GM23338 (cell line): ENCODE measurements at regions not wholly inside any gene's neighbourhood (a gene's known extent, or its start where the extent isn't known, plus 50 kb on each side); places are given as distances from the start of the nearest gene placed in this dataset.

Experiments used
- ATAC-seq: fragments of 200-7000 bp; cut with Tn5 transposase; 3 replicates; pipeline ENCODE4 v1.9.1; 2020
- DNase-seq: peaks from one replicate; pipeline ENCODE4 v3.0.0-alpha.2; 2015; ENCODE audit warnings: low spot score
- H2AFZ ChIP-seq: fragments of 200-600 bp; sonication (generic); 2 replicates; pipeline ENCODE4 v1.8.0; 2016; ENCODE audit warnings: antibody characterized with exemption, mild to moderate bottlenecking, moderate library complexity
- H3F3A ChIP-seq: fragments of 200-600 bp; sonication (generic); replicated peaks from 2 replicates; pipeline ENCODE4 v1.8.0; 2017; ENCODE audit warnings: antibody characterized with exemption, mixed run types, low read depth
- H3K27ac ChIP-seq: fragments of 200-600 bp; sonication (generic); 2 replicates; pipeline ENCODE4 v1.6.1; 2016; ENCODE audit warnings: low read depth
- H3K27me3 ChIP-seq: fragments of 200-600 bp; sonication (generic); 2 replicates; pipeline ENCODE4 v1.8.0; 2016; ENCODE audit warnings: mild to moderate bottlenecking, mixed run types, moderate library complexity; ENCODE audit not compliant: insufficient read depth
- H3K36me3 ChIP-seq: fragments of 200-600 bp; sonication (generic); 2 replicates; pipeline ENCODE4 v1.8.0; 2016; ENCODE audit warnings: mild to moderate bottlenecking; ENCODE audit not compliant: insufficient read depth
- H3K4me1 ChIP-seq: fragments of 200-600 bp; sonication (generic); 2 replicates; pipeline ENCODE4 v1.8.0; 2016; ENCODE audit warnings: mild to moderate bottlenecking, moderate library complexity; ENCODE audit not compliant: insufficient read depth
- H3K4me2 ChIP-seq: fragments of 200-600 bp; sonication (generic); 2 replicates; pipeline ENCODE4 v1.7.1; 2017; ENCODE audit warnings: mixed run types
- H3K4me3 ChIP-seq: fragments of 200-600 bp; sonication (generic); 2 replicates; pipeline ENCODE4 v1.6.1; 2016; ENCODE audit warnings: mixed run types
- H3K79me2 ChIP-seq: fragments of 200-600 bp; sonication (generic); replicated peaks from 2 replicates; pipeline ENCODE4 v1.8.0; 2017; ENCODE audit warnings: mild to moderate bottlenecking; ENCODE audit not compliant: insufficient read depth
- H3K9me2 ChIP-seq: fragments of 200-600 bp; sonication (generic); 2 replicates; pipeline ENCODE4 v1.8.0; 2017; ENCODE audit not compliant: insufficient read depth
- H4K20me1 ChIP-seq: fragments of 200-600 bp; sonication (generic); replicated peaks from 2 replicates; pipeline ENCODE4 v1.8.0; 2017; ENCODE audit warnings: mild to moderate bottlenecking; ENCODE audit not compliant: insufficient read depth
- H3K27ac Mint-ChIP-seq: 2 replicates; pipeline ENCODE4 v1.8.0; 2020; ENCODE audit warnings: inconsistent platforms, mild to moderate bottlenecking, moderate library complexity, mixed read lengths
- H3K27me3 Mint-ChIP-seq: 3 replicates; pipeline ENCODE4 v1.8.0; 2022; ENCODE audit warnings: low read depth, mild to moderate bottlenecking, moderate library complexity, mixed read lengths, inconsistent platforms; ENCODE audit not compliant: insufficient read depth, poor library complexity
- H3K36me3 Mint-ChIP-seq: 3 replicates; pipeline ENCODE4 v1.8.0; 2021; ENCODE audit warnings: low read depth, mild to moderate bottlenecking, inconsistent platforms, moderate library complexity, mixed read lengths
- H3K4me1 Mint-ChIP-seq: 3 replicates; pipeline ENCODE4 v1.8.0; 2020; ENCODE audit warnings: mild to moderate bottlenecking, inconsistent platforms, mixed read lengths
- H3K4me3 Mint-ChIP-seq: 3 replicates; pipeline ENCODE4 v1.8.0; 2021; ENCODE audit warnings: moderate library complexity, mild to moderate bottlenecking, inconsistent platforms, mixed read lengths
- H3K9me3 Mint-ChIP-seq: 3 replicates; pipeline ENCODE4 v1.8.0; 2020; ENCODE audit warnings: moderate library complexity, mild to moderate bottlenecking, inconsistent platforms, mixed read lengths
- CREB1 ChIP-seq: fragments of 250-450 bp; sonication (Bioruptor Pico); IDR thresholded peaks from 2 replicates; pipeline ENCODE4 v1.5.0; 2020; ENCODE audit warnings: low read depth, mild to moderate bottlenecking, moderate library complexity
- CTCF ChIP-seq, 2 experiments: fragments of 200-600 bp in 1 of 2; sonication (generic) in 1 of 2; conservative IDR thresholded peaks; 2 replicates each; pipeline versions ENCODE4 v1.5.1 to v1.6.1; 2016 to 2017; ENCODE audit warnings: antibody characterized with exemption in 2 of 2, low read depth in 2 of 2, mild to moderate bottlenecking in 2 of 2, moderate library complexity in 1 of 2
- ETS1 ChIP-seq: IDR thresholded peaks from 2 replicates; pipeline ENCODE4 v1.6.1; 2016; ENCODE audit warnings: antibody characterized with exemption
- EZH2 ChIP-seq: fragments of 200-600 bp; sonication (generic); IDR thresholded peaks from one replicate; pipeline ENCODE4 v1.8.0; 2017; ENCODE audit warnings: antibody characterized with exemption, mild to moderate bottlenecking, low read depth; ENCODE audit not compliant: unreplicated experiment
- EZH2phosphoT487 ChIP-seq: fragments of 200-600 bp; sonication (generic); IDR thresholded peaks from one replicate; pipeline ENCODE4 v1.8.1; 2018; ENCODE audit warnings: antibody characterized with exemption; ENCODE audit not compliant: unreplicated experiment
- JUNB ChIP-seq: IDR thresholded peaks from one replicate; pipeline ENCODE4 v1.6.1; 2016; ENCODE audit warnings: antibody characterized with exemption; ENCODE audit not compliant: unreplicated experiment
- NANOG ChIP-seq: IDR thresholded peaks from 2 replicates; pipeline ENCODE4 v1.6.1; 2016; ENCODE audit warnings: antibody characterized with exemption, borderline replicate concordance
- POLR2AphosphoS5 ChIP-seq: IDR thresholded peaks from 2 replicates; pipeline ENCODE4 v1.6.1; 2016; ENCODE audit warnings: antibody characterized with exemption, low read depth
- REST ChIP-seq: IDR thresholded peaks from one replicate; pipeline ENCODE4 v1.6.1; 2018; ENCODE audit warnings: antibody characterized with exemption; ENCODE audit not compliant: unreplicated experiment
- STAT1 ChIP-seq: IDR thresholded peaks from one replicate; pipeline ENCODE4 v1.6.1; 2016; ENCODE audit warnings: antibody characterized with exemption; ENCODE audit not compliant: unreplicated experiment
- ZNF114 ChIP-seq: fragments of 250-450 bp; sonication (Bioruptor Pico); IDR thresholded peaks from 2 replicates; pipeline ENCODE4 v1.5.0; 2020; ENCODE audit warnings: mild to moderate bottlenecking, moderate library complexity
- ZNF331 ChIP-seq: fragments of 250-450 bp; sonication (Bioruptor Pico); IDR thresholded peaks from 2 replicates; pipeline ENCODE4 v1.5.0; 2020; ENCODE audit warnings: low read depth, mild to moderate bottlenecking, moderate library complexity
- ZNF462 ChIP-seq: fragments of 250-450 bp; sonication (Bioruptor Pico); IDR thresholded peaks from 2 replicates; pipeline ENCODE4 v1.5.0; 2020; ENCODE audit warnings: mild to moderate bottlenecking, moderate library complexity

GRCh38 chr10:126722726-126723125, 52.2 kb upstream of the C10orf90 start:
- Histone ChIP-seq H3K27ac (no peak overlapping the region), H3K4me3 (no peak overlapping the region), H2AFZ (no peak overlapping the region), H3K4me2 (no peak overlapping the region), H4K20me1 (no peaks in the 10 kb centered on the region), H3F3A (no peaks in the 10 kb centered on the region), H3K9me2 (0 out of 2 replicates have a peak, but pooled peaks cover 7% of the 10 kb centered on the region), H3K79me2 (no peaks in the 10 kb centered on the region), H3K4me1 (no peaks in the 10 kb centered on the region), H3K36me3 (peaks cover 4% of the 10 kb centered on the region; the same call in 1 of the 2 replicates), H3K27me3 (no peaks in the 10 kb centered on the region)
- no peaks in the 10 kb centered on the region for H3K27me3 Mint-ChIP-seq
- no peak overlapping the region for H3K27ac Mint-ChIP-seq
- DNase-seq (no peak), ATAC-seq (no peak)
- H3K36me3 Mint-ChIP-seq: peaks cover 7% of the 10 kb centered on the region; the same call in 2 of the 3 replicates
- H3K4me1 Mint-ChIP-seq: no peaks in the 10 kb centered on the region
- H3K9me3 Mint-ChIP-seq: peaks cover 8% of the 10 kb centered on the region; the same call in 2 of the 3 replicates
- TF ChIP-seq CREB1 (no peak), CTCF (conservative IDR thresholded peaks at IDR 0.05; ENCODE audit: low read depth in 2 of 2) (no peak), ETS1 (no peak), ZNF462 (no peak), ZNF114 (no peak), STAT1 (no peak), EZH2phosphoT487 (no peak), REST (no peak), EZH2 (no peak), ZNF331 (CRISPR knock-in tag) (no peak), NANOG (no peak), JUNB (no peak), POLR2AphosphoS5 (no peak)
- no peak overlapping the region for H3K4me3 Mint-ChIP-seq
